Type B pancreatic cell (in vitro differentiated cells): ENCODE measurements at regions not wholly inside any gene's neighbourhood (a gene's known extent, or its start where the extent isn't known, plus 50 kb on each side); places are given as distances from the start of the nearest gene placed in this dataset.

Experiments
- DNase-seq: peaks from one replicate; pipeline ENCODE4 v3.0.0; 2021; ENCODE audit warnings: mixed read lengths; ENCODE audit not compliant: unreplicated experiment; ENCODE audit errors: extremely low spot score
- H3K27ac Mint-ChIP-seq: 2 replicates; pipeline ENCODE4 v1.8.0; 2021; ENCODE audit warnings: mild to moderate bottlenecking, mixed read lengths
- H3K27me3 Mint-ChIP-seq: 2 replicates; pipeline ENCODE4 v1.8.0; 2021; ENCODE audit warnings: mixed read lengths
- H3K36me3 Mint-ChIP-seq: 2 replicates; pipeline ENCODE4 v1.8.0; 2021; ENCODE audit warnings: mixed read lengths
- H3K4me1 Mint-ChIP-seq: one replicate; pipeline ENCODE4 v1.8.0; 2021; ENCODE audit warnings: mixed read lengths; ENCODE audit not compliant: unreplicated experiment
- H3K4me3 Mint-ChIP-seq: 2 replicates; pipeline ENCODE4 v1.8.0; 2021; ENCODE audit warnings: mild to moderate bottlenecking, mixed read lengths
- H3K9me3 Mint-ChIP-seq: 2 replicates; pipeline ENCODE4 v1.8.0; 2021; ENCODE audit warnings: mixed read lengths
- TF ChIP-seq, protein P1 (sequence below): fragments of 200-600 bp; sonication (generic); conservative IDR thresholded peaks from 2 replicates; pipeline ENCODE4 v1.5.0; 2021; ENCODE audit warnings: antibody characterized with exemption, mild to moderate bottlenecking

DNA sequence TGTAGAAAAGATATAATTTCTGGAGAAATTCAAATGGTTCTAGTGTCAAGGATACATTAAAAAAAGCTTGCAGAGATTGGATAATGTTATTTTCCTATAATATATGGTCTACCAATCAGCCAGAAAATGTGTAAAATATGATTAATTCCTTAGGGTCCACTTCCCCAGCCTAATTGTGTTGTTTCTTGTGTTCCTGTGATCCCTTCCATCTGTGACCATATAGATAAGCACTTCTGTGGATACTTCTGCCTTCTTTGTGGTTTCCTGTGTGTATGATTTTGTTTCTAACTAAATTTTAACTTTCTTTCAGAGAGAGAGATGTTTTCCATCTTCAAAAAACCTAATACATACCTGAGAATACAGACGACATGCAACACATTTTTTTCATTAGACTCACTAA lies 367.1 kb upstream of the PIK3C3 start:
- Mint-ChIP-seq H3K36me3 (no peaks in the 10 kb centered on the region), H3K4me3 (no peak overlapping the region), H3K4me1 (peaks cover 9% of the 10 kb centered on the region), H3K9me3 (no peaks in the 10 kb centered on the region), H3K27me3 (no peaks in the 10 kb centered on the region), H3K27ac (no peak overlapping the region)
- no peak for DNase-seq
- TF ChIP-seq, protein P1, sequence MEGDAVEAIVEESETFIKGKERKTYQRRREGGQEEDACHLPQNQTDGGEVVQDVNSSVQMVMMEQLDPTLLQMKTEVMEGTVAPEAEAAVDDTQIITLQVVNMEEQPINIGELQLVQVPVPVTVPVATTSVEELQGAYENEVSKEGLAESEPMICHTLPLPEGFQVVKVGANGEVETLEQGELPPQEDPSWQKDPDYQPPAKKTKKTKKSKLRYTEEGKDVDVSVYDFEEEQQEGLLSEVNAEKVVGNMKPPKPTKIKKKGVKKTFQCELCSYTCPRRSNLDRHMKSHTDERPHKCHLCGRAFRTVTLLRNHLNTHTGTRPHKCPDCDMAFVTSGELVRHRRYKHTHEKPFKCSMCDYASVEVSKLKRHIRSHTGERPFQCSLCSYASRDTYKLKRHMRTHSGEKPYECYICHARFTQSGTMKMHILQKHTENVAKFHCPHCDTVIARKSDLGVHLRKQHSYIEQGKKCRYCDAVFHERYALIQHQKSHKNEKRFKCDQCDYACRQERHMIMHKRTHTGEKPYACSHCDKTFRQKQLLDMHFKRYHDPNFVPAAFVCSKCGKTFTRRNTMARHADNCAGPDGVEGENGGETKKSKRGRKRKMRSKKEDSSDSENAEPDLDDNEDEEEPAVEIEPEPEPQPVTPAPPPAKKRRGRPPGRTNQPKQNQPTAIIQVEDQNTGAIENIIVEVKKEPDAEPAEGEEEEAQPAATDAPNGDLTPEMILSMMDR, result no peak

DNA sequence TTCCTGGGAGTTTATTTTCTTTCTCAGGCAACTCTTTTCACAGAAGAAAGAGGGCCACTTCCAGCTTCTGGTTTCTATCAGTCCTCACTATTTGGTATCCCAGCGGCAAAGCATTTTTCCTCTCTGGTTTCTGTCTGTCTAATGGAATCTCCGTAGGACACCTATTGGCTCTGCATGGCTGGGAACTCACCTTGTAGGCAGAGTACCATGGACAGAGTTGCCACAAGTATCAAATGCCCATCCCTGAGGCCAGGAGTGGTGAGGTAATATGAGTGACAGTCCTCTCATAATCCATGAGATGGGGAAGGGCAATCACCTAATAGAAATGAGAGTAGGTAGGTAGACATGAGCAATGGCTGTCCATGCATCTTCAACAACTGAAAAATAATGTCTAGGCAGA lies 369.5 kb upstream of the PIK3C3 start:
- Mint-ChIP-seq H3K27ac (no peak overlapping the region), H3K36me3 (no peaks in the 10 kb centered on the region)

DNA sequence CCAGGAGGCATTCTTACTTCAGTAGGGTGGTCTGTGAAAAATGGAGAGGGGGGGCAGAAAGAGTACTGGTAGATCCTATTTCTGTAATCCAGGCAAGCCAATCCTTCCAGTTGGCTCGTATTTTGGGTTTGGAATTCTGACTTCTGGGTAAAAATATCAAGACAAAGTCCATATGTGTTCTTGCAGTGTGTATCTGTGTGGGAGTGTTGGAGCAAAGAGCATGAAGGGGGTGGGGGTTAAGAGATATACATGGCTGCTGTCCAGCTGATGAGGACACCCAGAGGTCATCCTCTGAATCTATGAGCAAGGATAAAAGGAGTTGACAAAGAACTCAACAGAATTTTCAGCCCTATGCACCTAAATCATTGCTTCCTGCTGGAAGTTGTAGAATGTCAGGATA lies 375.8 kb upstream of the PIK3C3 start:
- H3K9me3 Mint-ChIP-seq, result no peaks in the 10 kb centered on the region
- H3K27ac Mint-ChIP-seq, result no peak overlapping the region
- H3K36me3 Mint-ChIP-seq, result no peaks in the 10 kb centered on the region
- DNase-seq, result no peak
- TF ChIP-seq, protein P1, result no peak
- no peaks in the 10 kb centered on the region for H3K27me3 Mint-ChIP-seq
- no peak overlapping the region for H3K4me3 Mint-ChIP-seq
- peaks cover 7% of the 10 kb centered on the region for H3K4me1 Mint-ChIP-seq

More for the DNA sequence above, 369.5 kb upstream of the PIK3C3 start:
- TF ChIP-seq, protein P1, result no peak
- no peaks in the 10 kb centered on the region for H3K9me3 Mint-ChIP-seq
- H3K27me3 Mint-ChIP-seq, result no peaks in the 10 kb centered on the region
- H3K4me3 Mint-ChIP-seq, result no peak overlapping the region
- no peak for DNase-seq
- H3K4me1 Mint-ChIP-seq, result peaks cover 9% of the 10 kb centered on the region

DNA sequence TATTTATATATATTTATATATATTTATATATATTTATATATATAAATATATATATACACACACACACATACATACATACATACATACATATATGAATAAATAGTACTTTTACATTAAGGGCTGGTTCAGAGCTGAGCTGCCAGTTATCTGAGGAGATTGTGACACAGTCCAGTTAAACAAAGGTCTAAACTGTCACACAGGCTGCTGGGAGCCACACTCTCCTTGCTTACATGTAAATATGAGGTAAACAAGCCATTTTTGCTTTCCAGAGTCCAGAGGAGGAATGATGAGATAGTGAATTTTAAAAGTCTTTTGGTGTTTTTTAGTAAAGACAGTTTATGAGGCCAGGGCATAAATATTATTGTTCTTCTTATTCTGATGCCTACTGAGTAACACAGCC lies 377.5 kb upstream of the PIK3C3 start:
- Mint-ChIP-seq H3K27me3 (no peaks in the 10 kb centered on the region), H3K9me3 (no peaks in the 10 kb centered on the region), H3K27ac (no peak overlapping the region), H3K36me3 (no peaks in the 10 kb centered on the region), H3K4me3 (no peak overlapping the region), H3K4me1 (peaks cover 7% of the 10 kb centered on the region)
- TF ChIP-seq, protein P1, result no peak
- DNase-seq, result no peak

DNA sequence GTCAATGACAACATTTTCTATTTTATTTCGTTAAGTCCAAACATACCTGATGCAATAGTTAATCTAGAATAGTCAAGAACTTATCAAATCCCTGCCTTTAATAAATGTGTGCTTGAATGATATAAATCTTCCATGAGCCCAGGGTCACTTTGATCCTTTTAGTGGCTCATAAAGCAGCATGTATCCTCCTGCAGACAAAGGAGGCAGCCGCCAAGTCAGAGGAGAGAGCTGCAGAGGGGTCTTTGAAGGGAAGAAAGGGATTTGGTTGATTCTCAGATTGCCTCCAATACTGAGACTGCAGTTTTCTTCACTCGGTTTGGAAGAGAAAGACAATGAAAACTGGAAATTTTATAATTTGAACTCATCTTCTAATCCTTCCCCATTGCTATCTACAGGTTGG lies 378.4 kb upstream of the PIK3C3 start:
- no peak for DNase-seq
- Mint-ChIP-seq H3K36me3 (no peaks in the 10 kb centered on the region), H3K27me3 (no peaks in the 10 kb centered on the region), H3K9me3 (no peaks in the 10 kb centered on the region), H3K4me1 (peaks cover 7% of the 10 kb centered on the region), H3K4me3 (no peak overlapping the region), H3K27ac (no peak overlapping the region)
- TF ChIP-seq, protein P1, result no peak

DNA sequence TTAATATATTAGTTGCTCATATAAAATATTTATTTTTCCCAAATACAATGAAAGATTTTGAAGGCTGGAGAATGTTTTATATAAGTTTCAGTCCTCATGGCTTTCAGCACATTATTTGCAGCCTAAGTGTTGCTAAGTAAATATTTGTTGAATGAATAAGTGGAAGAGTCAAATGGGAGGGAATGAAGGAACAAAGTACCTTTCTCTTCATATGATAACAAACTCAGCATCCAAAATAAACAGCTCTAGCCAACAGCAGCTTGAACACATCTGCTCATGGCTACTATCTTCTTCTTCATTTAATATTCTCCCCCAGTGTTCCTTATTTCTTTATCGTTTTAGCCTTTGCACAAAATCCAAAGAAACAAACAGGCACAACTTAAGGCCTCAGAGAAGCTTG lies 385.2 kb upstream of the PIK3C3 start:
- Mint-ChIP-seq H3K36me3 (no peaks in the 10 kb centered on the region), H3K9me3 (no peaks in the 10 kb centered on the region), H3K4me3 (no peak overlapping the region), H3K27me3 (no peaks in the 10 kb centered on the region), H3K4me1 (no peaks in the 10 kb centered on the region), H3K27ac (no peak overlapping the region)
- DNase-seq, result no peak
- TF ChIP-seq, protein P1, result no peak
